ENCODE measurements at regions not wholly inside any gene's neighbourhood (a gene's known extent, or its start where the extent isn't known, plus 50 kb on each side); places are given as distances from the start of the nearest gene placed in this dataset.
A peak's percentile ranks its signal among the peaks of the same experiment; 100 is the strongest.
"Not testable (repeated sequence)": the region's sequence is repeated elsewhere in the genome, so short reads cannot be mapped to it uniquely, and the experiment has no call there.

GRCh38 chr2:111464367-111464766 lies 343.7 kb downstream of the BCL2L11 start:
- H3K79me2 ChIP-seq (ENCODE audit: insufficient read depth, low read depth, low read length); H3K4me3 ChIP-seq (ENCODE audit: low read depth, low read length, poor library complexity, severe bottlenecking); H3K9me2 ChIP-seq (ENCODE audit: insufficient read depth, low read length); H3K27ac ChIP-seq (ENCODE audit: low read depth, low read length, poor library complexity, severe bottlenecking); H3K9me3 ChIP-seq (ENCODE audit: low read length); intact Hi-C loops (cut with micrococcal nuclease; ENCODE audit: unreplicated experiment); H4K20me1 ChIP-seq (ENCODE audit: insufficient read depth, low read length); H2AFZ ChIP-seq (ENCODE audit: low read length); CTCF ChIA-PET (ENCODE audit: unreplicated experiment); BruUV-seq (replicated peaks); DNase-seq (ENCODE audit: low spot score); POLR2A ChIA-PET; H3K36me3 ChIP-seq (ENCODE audit: insufficient read depth, low read length): not testable (repeated sequence)
- Histone ChIP-seq H3K4me1 (ENCODE audit: insufficient read depth, low read length, poor library complexity, severe bottlenecking) (peaks cover 24% of the 10 kb centered on the region), H3K4me2 (ENCODE audit: low read length) (peak overlapping the region; percentile 70; the same call in 1 of the 2 replicates)

GRCh38 chr2:111465521-111465920 lies 344.8 kb downstream of the BCL2L11 start:
- H4K20me1 ChIP-seq (ENCODE audit: insufficient read depth, low read length); CTCF ChIA-PET (ENCODE audit: unreplicated experiment); H3K36me3 ChIP-seq (ENCODE audit: insufficient read depth, low read length); H3K27ac ChIP-seq (ENCODE audit: low read depth, low read length, poor library complexity, severe bottlenecking); BruUV-seq (replicated peaks); H3K4me2 ChIP-seq (ENCODE audit: low read length); DNase-seq (ENCODE audit: low spot score); H3K9me2 ChIP-seq (ENCODE audit: insufficient read depth, low read length); intact Hi-C loops (cut with micrococcal nuclease; ENCODE audit: unreplicated experiment); H3K79me2 ChIP-seq (ENCODE audit: insufficient read depth, low read depth, low read length); H3K9me3 ChIP-seq (ENCODE audit: low read length); H2AFZ ChIP-seq (ENCODE audit: low read length); POLR2A ChIA-PET; H3K4me3 ChIP-seq (ENCODE audit: low read depth, low read length, poor library complexity, severe bottlenecking): not testable (repeated sequence)
- peaks cover 24% of the 10 kb centered on the region for H3K4me1 ChIP-seq (ENCODE audit: insufficient read depth, low read length, poor library complexity, severe bottlenecking)

- H2AFZ ChIP-seq (ENCODE audit: low read length); H3K27ac ChIP-seq (ENCODE audit: low read depth, low read length, poor library complexity, severe bottlenecking); H3K4me2 ChIP-seq (ENCODE audit: low read length); H3K4me3 ChIP-seq (ENCODE audit: low read depth, low read length, poor library complexity, severe bottlenecking); intact Hi-C loops (cut with micrococcal nuclease; ENCODE audit: unreplicated experiment); DNase-seq (ENCODE audit: low spot score); POLR2A ChIA-PET; H3K9me2 ChIP-seq (ENCODE audit: insufficient read depth, low read length); H3K9me3 ChIP-seq (ENCODE audit: low read length); H4K20me1 ChIP-seq (ENCODE audit: insufficient read depth, low read length); H3K36me3 ChIP-seq (ENCODE audit: insufficient read depth, low read length); CTCF ChIA-PET (ENCODE audit: unreplicated experiment); BruUV-seq (replicated peaks); H3K79me2 ChIP-seq (ENCODE audit: insufficient read depth, low read depth, low read length): not testable (repeated sequence)
- peaks cover 24% of the 10 kb centered on the region for H3K4me1 ChIP-seq (ENCODE audit: insufficient read depth, low read length, poor library complexity, severe bottlenecking)
These were observed 346.0 kb downstream of the BCL2L11 start for GRCh38 chr2:111466744-111467143.

- peaks cover 20% of the 10 kb centered on the region for H3K4me1 ChIP-seq (ENCODE audit: insufficient read depth, low read length, poor library complexity, severe bottlenecking)
- H3K9me2 ChIP-seq (ENCODE audit: insufficient read depth, low read length); BruUV-seq (replicated peaks); H3K27ac ChIP-seq (ENCODE audit: low read depth, low read length, poor library complexity, severe bottlenecking); intact Hi-C loops (cut with micrococcal nuclease; ENCODE audit: unreplicated experiment); CTCF ChIA-PET (ENCODE audit: unreplicated experiment); H4K20me1 ChIP-seq (ENCODE audit: insufficient read depth, low read length); H3K79me2 ChIP-seq (ENCODE audit: insufficient read depth, low read depth, low read length); H3K4me2 ChIP-seq (ENCODE audit: low read length); H3K36me3 ChIP-seq (ENCODE audit: insufficient read depth, low read length); H3K9me3 ChIP-seq (ENCODE audit: low read length); POLR2A ChIA-PET; H2AFZ ChIP-seq (ENCODE audit: low read length); DNase-seq (ENCODE audit: low spot score); H3K4me3 ChIP-seq (ENCODE audit: low read depth, low read length, poor library complexity, severe bottlenecking): not testable (repeated sequence)
These were observed 350.2 kb downstream of the BCL2L11 start for GRCh38 chr2:111470924-111471323.

- CTCF ChIA-PET (ENCODE audit: unreplicated experiment); H3K9me2 ChIP-seq (ENCODE audit: insufficient read depth, low read length); intact Hi-C loops (cut with micrococcal nuclease; ENCODE audit: unreplicated experiment); H3K27ac ChIP-seq (ENCODE audit: low read depth, low read length, poor library complexity, severe bottlenecking); DNase-seq (ENCODE audit: low spot score); H4K20me1 ChIP-seq (ENCODE audit: insufficient read depth, low read length); H3K4me3 ChIP-seq (ENCODE audit: low read depth, low read length, poor library complexity, severe bottlenecking); POLR2A ChIA-PET; H3K36me3 ChIP-seq (ENCODE audit: insufficient read depth, low read length); BruUV-seq (replicated peaks); H3K4me2 ChIP-seq (ENCODE audit: low read length); H3K79me2 ChIP-seq (ENCODE audit: insufficient read depth, low read depth, low read length); H2AFZ ChIP-seq (ENCODE audit: low read length); H3K9me3 ChIP-seq (ENCODE audit: low read length): not testable (repeated sequence)
- H3K4me1 ChIP-seq (ENCODE audit: insufficient read depth, low read length, poor library complexity, severe bottlenecking) = peaks cover 20% of the 10 kb centered on the region
These were observed 351.2 kb downstream of the BCL2L11 start for GRCh38 chr2:111471791-111472530.

GRCh38 chr2:111472844-111473403 lies 352.2 kb downstream of the BCL2L11 start:
- H3K4me3 ChIP-seq (ENCODE audit: low read depth, low read length, poor library complexity, severe bottlenecking); H4K20me1 ChIP-seq (ENCODE audit: insufficient read depth, low read length); H3K9me2 ChIP-seq (ENCODE audit: insufficient read depth, low read length); CTCF ChIA-PET (ENCODE audit: unreplicated experiment); BruUV-seq (replicated peaks); H3K27ac ChIP-seq (ENCODE audit: low read depth, low read length, poor library complexity, severe bottlenecking); H3K79me2 ChIP-seq (ENCODE audit: insufficient read depth, low read depth, low read length); POLR2A ChIA-PET; DNase-seq (ENCODE audit: low spot score); H2AFZ ChIP-seq (ENCODE audit: low read length); H3K36me3 ChIP-seq (ENCODE audit: insufficient read depth, low read length); H3K9me3 ChIP-seq (ENCODE audit: low read length); intact Hi-C loops (cut with micrococcal nuclease; ENCODE audit: unreplicated experiment): not testable (repeated sequence)
- Histone ChIP-seq H3K4me1 (ENCODE audit: insufficient read depth, low read length, poor library complexity, severe bottlenecking) (peaks cover 20% of the 10 kb centered on the region), H3K4me2 (ENCODE audit: low read length) (peak overlapping the region; percentile 34; the same call in 1 of the 2 replicates)
